ENCODE measurements at regions not wholly inside any gene's neighbourhood (a gene's known extent, or its start where the extent isn't known, plus 50 kb on each side); places are given as distances from the start of the nearest gene placed in this dataset.

DNA sequence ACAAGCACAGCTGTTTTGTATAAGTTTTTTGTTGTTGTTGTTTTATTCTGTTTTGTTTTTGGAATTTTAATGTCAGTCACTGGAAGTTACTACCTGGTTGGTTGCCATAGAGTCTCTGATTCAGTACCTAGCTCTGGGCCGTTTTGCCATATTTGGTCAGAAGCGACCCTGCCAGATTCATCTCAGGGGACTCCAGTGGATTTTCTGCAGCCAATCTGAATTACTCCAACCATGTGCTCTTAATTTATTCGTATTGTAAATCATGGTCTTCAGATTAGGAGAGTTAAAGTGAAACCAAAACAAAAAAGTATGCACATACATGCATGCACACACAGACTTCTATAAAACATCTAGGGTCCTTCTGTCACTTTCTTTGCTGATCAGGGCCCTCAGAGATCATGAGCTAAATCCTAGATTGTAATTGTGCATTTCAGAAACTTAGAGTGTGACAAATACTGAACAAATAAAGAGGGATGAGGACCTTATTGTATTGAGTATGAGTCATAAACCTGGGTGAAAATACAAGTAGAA, 317.4 kb upstream of the UBE2E3 start:
- Histone ChIP-seq H3K27ac (ENCODE audit: insufficient read length, low read depth, low read length) (no peak overlapping the region), H3K4ac (ENCODE audit: low read depth, low read length) (no peak overlapping the region), H3K9ac (ENCODE audit: extremely low read depth, insufficient read length, low read length) (no peak overlapping the region), H4K20me1 (ENCODE audit: control insufficient read depth, insufficient read depth, insufficient read length) (no peaks in the 10 kb centered on the region), H4K91ac (ENCODE audit: insufficient read length, low read depth, low read length) (no peak overlapping the region), H3K4me1 (ENCODE audit: insufficient read depth, low read length) (no peaks in the 10 kb centered on the region), H3K23ac (ENCODE audit: insufficient read length, low read depth, low read length) (no peak overlapping the region), H2BK20ac (ENCODE audit: low read depth, low read length, poor library complexity, severe bottlenecking) (no peak overlapping the region), H3K9me3 (ENCODE audit: control insufficient read depth, low read depth, low read length) (no peaks in the 10 kb centered on the region), H4K5ac (ENCODE audit: insufficient read length, low read depth, low read length) (no peak overlapping the region), H4K8ac (replicated peaks; ENCODE audit: insufficient read length, low read depth, low read length) (no peak overlapping the region), H3K79me2 (ENCODE audit: insufficient read depth, low read length) (no peaks in the 10 kb centered on the region), H2AK5ac (ENCODE audit: insufficient read length, low read length) (no peak overlapping the region), H2BK12ac (ENCODE audit: insufficient read length, low read depth, low read length) (no peak overlapping the region), H2AFZ (ENCODE audit: low read length) (no peak overlapping the region), H3K4me2 (ENCODE audit: insufficient read depth, insufficient read length, low read length) (no peak overlapping the region), H3K79me1 (ENCODE audit: insufficient read depth, low read depth, low read length, poor library complexity, severe bottlenecking) (no peaks in the 10 kb centered on the region), H3K23me2 (ENCODE audit: insufficient read length, low read depth, low read length, poor library complexity, severe bottlenecking) (no peaks in the 10 kb centered on the region), H3K56ac (ENCODE audit: insufficient read length, low read depth, low read length) (no peak overlapping the region), H3K14ac (ENCODE audit: insufficient read depth, low read length) (no peak overlapping the region), H3T11ph (ENCODE audit: low read length) (no peak overlapping the region), H2BK120ac (ENCODE audit: low read depth, low read length, poor library complexity, severe bottlenecking) (no peak overlapping the region), H2BK5ac (ENCODE audit: insufficient read length, low read length) (no peak overlapping the region), H3K18ac (ENCODE audit: insufficient read length, low read depth, low read length) (no peak overlapping the region), H2BK15ac (ENCODE audit: low read depth, low read length) (no peak overlapping the region), H3K27me3 (ENCODE audit: insufficient read depth, low read length) (no peaks in the 10 kb centered on the region)
- Mint-ChIP-seq H3K4me1 (peaks cover 2 to 9% of the 10 kb centered on the region in 2 experiments; a peak in 2 of 4 replicates), H3K36me3 (ENCODE audit: insufficient read depth in 1 of 3, low read depth in 3 of 3) (no peaks in the 10 kb centered on the region), H3K27ac (no peak overlapping the region), H3K4me3 (no peak overlapping the region), H3K27me3 (ENCODE audit: low read depth) (no peaks in the 10 kb centered on the region), H3K9me3 (no peaks in the 10 kb centered on the region)
- DNase-seq = no peak
- no CpG with 5 or more reads among the region's 3 CpGs for WGBS (ENCODE audit: extremely low coverage, insufficient read length, low lambda C conversion rate)
- TF ChIP-seq, protein P1, sequence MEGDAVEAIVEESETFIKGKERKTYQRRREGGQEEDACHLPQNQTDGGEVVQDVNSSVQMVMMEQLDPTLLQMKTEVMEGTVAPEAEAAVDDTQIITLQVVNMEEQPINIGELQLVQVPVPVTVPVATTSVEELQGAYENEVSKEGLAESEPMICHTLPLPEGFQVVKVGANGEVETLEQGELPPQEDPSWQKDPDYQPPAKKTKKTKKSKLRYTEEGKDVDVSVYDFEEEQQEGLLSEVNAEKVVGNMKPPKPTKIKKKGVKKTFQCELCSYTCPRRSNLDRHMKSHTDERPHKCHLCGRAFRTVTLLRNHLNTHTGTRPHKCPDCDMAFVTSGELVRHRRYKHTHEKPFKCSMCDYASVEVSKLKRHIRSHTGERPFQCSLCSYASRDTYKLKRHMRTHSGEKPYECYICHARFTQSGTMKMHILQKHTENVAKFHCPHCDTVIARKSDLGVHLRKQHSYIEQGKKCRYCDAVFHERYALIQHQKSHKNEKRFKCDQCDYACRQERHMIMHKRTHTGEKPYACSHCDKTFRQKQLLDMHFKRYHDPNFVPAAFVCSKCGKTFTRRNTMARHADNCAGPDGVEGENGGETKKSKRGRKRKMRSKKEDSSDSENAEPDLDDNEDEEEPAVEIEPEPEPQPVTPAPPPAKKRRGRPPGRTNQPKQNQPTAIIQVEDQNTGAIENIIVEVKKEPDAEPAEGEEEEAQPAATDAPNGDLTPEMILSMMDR (conservative IDR thresholded peaks at IDR 0.05) = no peak

Measured in H9 (cell line).